ENCODE measurements at regions not wholly inside any gene's neighbourhood (a gene's known extent, or its start where the extent isn't known, plus 50 kb on each side); places are given as distances from the start of the nearest gene placed in this dataset.

DNA sequence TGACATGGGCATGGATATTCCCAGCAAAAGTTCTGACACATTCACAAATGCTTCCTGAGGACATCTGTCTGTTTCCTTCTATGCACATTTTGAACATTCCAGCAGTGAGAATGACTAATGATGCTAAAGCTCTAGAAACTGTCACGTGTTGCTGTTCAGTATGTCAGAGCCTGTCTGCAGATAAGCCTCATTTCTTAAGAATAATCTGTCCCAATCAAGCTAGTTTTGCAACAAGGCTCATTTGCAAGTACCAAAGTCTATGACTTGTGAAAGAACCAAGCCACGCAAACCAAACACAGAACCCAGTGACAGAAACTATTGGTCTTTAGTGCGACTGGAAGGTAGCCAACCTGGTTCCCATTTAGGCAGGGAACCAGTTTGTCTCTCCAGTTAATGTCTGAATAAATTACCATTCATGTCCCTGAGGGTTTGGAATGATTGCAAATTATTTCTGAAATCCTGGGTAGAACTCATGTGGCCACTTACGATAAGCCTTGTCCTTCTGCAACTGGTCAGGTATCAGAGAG is 178.5 kb downstream of the C9orf152 start:
- TF ChIP-seq, protein P1, sequence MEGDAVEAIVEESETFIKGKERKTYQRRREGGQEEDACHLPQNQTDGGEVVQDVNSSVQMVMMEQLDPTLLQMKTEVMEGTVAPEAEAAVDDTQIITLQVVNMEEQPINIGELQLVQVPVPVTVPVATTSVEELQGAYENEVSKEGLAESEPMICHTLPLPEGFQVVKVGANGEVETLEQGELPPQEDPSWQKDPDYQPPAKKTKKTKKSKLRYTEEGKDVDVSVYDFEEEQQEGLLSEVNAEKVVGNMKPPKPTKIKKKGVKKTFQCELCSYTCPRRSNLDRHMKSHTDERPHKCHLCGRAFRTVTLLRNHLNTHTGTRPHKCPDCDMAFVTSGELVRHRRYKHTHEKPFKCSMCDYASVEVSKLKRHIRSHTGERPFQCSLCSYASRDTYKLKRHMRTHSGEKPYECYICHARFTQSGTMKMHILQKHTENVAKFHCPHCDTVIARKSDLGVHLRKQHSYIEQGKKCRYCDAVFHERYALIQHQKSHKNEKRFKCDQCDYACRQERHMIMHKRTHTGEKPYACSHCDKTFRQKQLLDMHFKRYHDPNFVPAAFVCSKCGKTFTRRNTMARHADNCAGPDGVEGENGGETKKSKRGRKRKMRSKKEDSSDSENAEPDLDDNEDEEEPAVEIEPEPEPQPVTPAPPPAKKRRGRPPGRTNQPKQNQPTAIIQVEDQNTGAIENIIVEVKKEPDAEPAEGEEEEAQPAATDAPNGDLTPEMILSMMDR (IDR thresholded peaks at IDR 0.05), result no peak
- no peak for TF ChIP-seq EZH2 (IDR thresholded peaks at IDR 0.05; ENCODE audit: borderline replicate concordance, insufficient read depth, low read depth, low read length, poor library complexity, severe bottlenecking)
- WGBS (ENCODE audit: insufficient coverage), result 94% methylated on average over 3 of the region's 4 CpGs
- intact Hi-C loops (cut with micrococcal nuclease), result loop anchor here (5.0 kb wide), 1 partner anchor 37 kb away; no protein-coding TSS in a partner anchor
- ChIA-PET CTCF (no interaction called here), POLR2A (no interaction called here)
- Histone ChIP-seq H3K9me3 (ENCODE audit: control extremely low read depth in 1 of 3, control insufficient read depth in 2 of 3, insufficient read depth in 1 of 3, low read length in 2 of 3) (no peaks in the 10 kb centered on the region), H3K4me2 (replicated peaks; ENCODE audit: low read depth, low read length, poor library complexity, severe bottlenecking) (no peak overlapping the region), H3K27me3 (replicated peaks in 1 of 4; ENCODE audit: control extremely low read depth in 1 of 4, control insufficient read depth in 3 of 4, insufficient read depth in 4 of 4, low read length in 3 of 4) (no peaks in the 10 kb centered on the region), H3K36me3 (replicated peaks in 1 of 2; ENCODE audit: control extremely low read depth in 1 of 2, control insufficient read depth in 1 of 2, extremely low read depth in 1 of 2, insufficient read depth in 2 of 2, low read length in 1 of 2) (no peaks in the 10 kb centered on the region), H3K27ac (ENCODE audit: low read length in 2 of 2) (no peak overlapping the region), H2AFZ (ENCODE audit: insufficient read depth, low read depth, low read length, poor library complexity, severe bottlenecking) (no peak overlapping the region), H3K4me3 (ENCODE audit: control extremely low read depth in 1 of 5, extremely low read depth in 1 of 5, insufficient read depth in 1 of 5, low read depth in 2 of 5, low read length in 4 of 5) (no peak overlapping the region), H3K79me2 (ENCODE audit: control insufficient read depth, insufficient read depth, low read length) (no peaks in the 10 kb centered on the region), H4K20me1 (ENCODE audit: control insufficient read depth, insufficient read depth, low read length, poor library complexity, severe bottlenecking) (no peaks in the 10 kb centered on the region), H3K4me1 (ENCODE audit: control insufficient read depth in 2 of 2, insufficient read depth in 2 of 2, low read length in 2 of 2) (peaks cover 3 to 11% of the 10 kb centered on the region in 2 donors), H3K9ac (ENCODE audit: low read length) (no peak overlapping the region)
- DNase-seq (no peak), ATAC-seq (ENCODE audit: low read depth) (no peak)
- no peak overlapping the region for H3K4me3 Mint-ChIP-seq
- no peaks in the 10 kb centered on the region for H3K9me3 Mint-ChIP-seq (ENCODE audit: insufficient read depth)
- no peak overlapping the region for H3K27ac Mint-ChIP-seq
- H3K27me3 Mint-ChIP-seq, result no peaks in the 10 kb centered on the region
- peaks cover 24% of the 10 kb centered on the region for H3K4me1 Mint-ChIP-seq

DNA sequence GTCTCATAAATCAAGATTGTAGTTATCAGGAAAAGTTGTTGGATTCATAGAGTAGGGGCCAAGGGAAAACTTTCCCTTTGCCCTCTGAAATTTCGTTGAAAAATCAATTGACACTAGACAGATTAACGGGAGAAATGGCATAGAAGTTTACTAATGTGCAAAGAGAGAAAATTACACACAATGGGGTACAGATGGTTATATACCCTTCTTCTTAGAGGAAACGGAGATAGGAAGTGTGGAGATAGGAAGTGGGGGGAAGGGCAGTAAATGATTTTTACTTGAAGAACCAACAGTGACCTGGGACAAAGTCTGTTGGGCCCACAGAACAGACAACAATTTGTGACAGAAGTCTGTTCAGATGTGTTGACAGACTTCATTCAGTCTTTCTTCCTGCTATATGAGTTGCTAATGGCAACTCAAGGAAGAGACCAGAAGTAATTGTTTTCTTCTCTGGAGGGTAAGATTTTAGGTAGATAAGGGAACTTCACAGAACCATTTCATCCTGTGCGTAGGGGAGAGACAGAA is 177.9 kb downstream of the C9orf152 start:
- Histone ChIP-seq H3K27me3 (replicated peaks in 1 of 4; ENCODE audit: control extremely low read depth in 1 of 4, control insufficient read depth in 3 of 4, insufficient read depth in 4 of 4, low read length in 3 of 4) (no peaks in the 10 kb centered on the region), H3K36me3 (replicated peaks in 1 of 2; ENCODE audit: control extremely low read depth in 1 of 2, control insufficient read depth in 1 of 2, extremely low read depth in 1 of 2, insufficient read depth in 2 of 2, low read length in 1 of 2) (no peaks in the 10 kb centered on the region), H3K4me2 (replicated peaks; ENCODE audit: low read depth, low read length, poor library complexity, severe bottlenecking) (no peak overlapping the region), H2AFZ (ENCODE audit: insufficient read depth, low read depth, low read length, poor library complexity, severe bottlenecking) (no peak overlapping the region), H3K9ac (ENCODE audit: low read length) (no peak overlapping the region), H3K79me2 (ENCODE audit: control insufficient read depth, insufficient read depth, low read length) (no peaks in the 10 kb centered on the region), H3K9me3 (ENCODE audit: control extremely low read depth in 1 of 3, control insufficient read depth in 2 of 3, insufficient read depth in 1 of 3, low read length in 2 of 3) (no peaks in the 10 kb centered on the region), H3K4me1 (ENCODE audit: control insufficient read depth in 2 of 2, insufficient read depth in 2 of 2, low read length in 2 of 2) (peaks cover 3 to 11% of the 10 kb centered on the region in 2 donors), H3K4me3 (ENCODE audit: control extremely low read depth in 1 of 5, extremely low read depth in 1 of 5, insufficient read depth in 1 of 5, low read depth in 2 of 5, low read length in 4 of 5) (no peak overlapping the region), H4K20me1 (ENCODE audit: control insufficient read depth, insufficient read depth, low read length, poor library complexity, severe bottlenecking) (no peaks in the 10 kb centered on the region), H3K27ac (ENCODE audit: low read length in 2 of 2) (no peak overlapping the region)
- ATAC-seq (ENCODE audit: low read depth) (no peak), DNase-seq (no peak)
- H3K27me3 Mint-ChIP-seq, result no peaks in the 10 kb centered on the region
- intact Hi-C loops (cut with micrococcal nuclease), result loop anchor here (5.0 kb wide), 1 partner anchor 38 kb away; no protein-coding TSS in a partner anchor
- WGBS (ENCODE audit: insufficient coverage), result 40% methylated on average over 1 of the region's 4 CpGs
- no peaks in the 10 kb centered on the region for H3K9me3 Mint-ChIP-seq (ENCODE audit: insufficient read depth)
- H3K27ac Mint-ChIP-seq, result no peak overlapping the region
- no peak overlapping the region for H3K4me3 Mint-ChIP-seq
- POLR2A ChIA-PET, result no interaction called here
- CTCF ChIA-PET, result no interaction called here
- peaks cover 24% of the 10 kb centered on the region for H3K4me1 Mint-ChIP-seq
- TF ChIP-seq, protein P1 (IDR thresholded peaks at IDR 0.05), result no peak
- TF ChIP-seq EZH2 (IDR thresholded peaks at IDR 0.05; ENCODE audit: borderline replicate concordance, insufficient read depth, low read depth, low read length, poor library complexity, severe bottlenecking), result no peak

Data from B cell (primary cell).